Peyer's patch (tissue), 4 donors: ENCODE measurements at regions not wholly inside any gene's neighbourhood (a gene's known extent, or its start where the extent isn't known, plus 50 kb on each side); places are given as distances from the start of the nearest gene placed in this dataset.

Experiments used
- DNase-seq, 3 donors: peaks; one replicate each; pipeline ENCODE4 v3.0.0-alpha.2; 2017 to 2019
- H3K27ac ChIP-seq, 4 donors: fragments of 200-600 bp; sonication (generic); one replicate each; pipeline ENCODE4 v1.5.1; 2016 to 2019
- H3K27me3 ChIP-seq, 2 donors: fragments of 200-600 bp; sonication (generic); one replicate each; pipeline ENCODE4 v1.5.1; 2019
- H3K36me3 ChIP-seq, 3 donors: fragments of 200-600 bp; sonication (generic); one replicate each; pipeline ENCODE4 v1.5.1; 2016 to 2019
- H3K4me1 ChIP-seq, 4 donors: fragments of 200-600 bp; sonication (generic); one replicate each; pipeline ENCODE4 v1.5.1; 2016 to 2019
- H3K4me3 ChIP-seq, 4 donors: fragments of 200-600 bp; sonication (generic); 1 replicate in 3 of 4; 2 replicates in 1 of 4; pipeline ENCODE4 v1.5.1; 2016 to 2019; ENCODE audit warnings: mild to moderate bottlenecking in 1 of 4
- H3K9me3 ChIP-seq, 4 donors: fragments of 200-600 bp; sonication (generic); one replicate each; pipeline ENCODE4 v1.5.1; 2016 to 2019; ENCODE audit warnings: mild to moderate bottlenecking in 1 of 4
- POLR2A ChIP-seq, 2 donors: fragments of 450-650 bp; IDR thresholded peaks; one replicate each; pipeline ENCODE4 v1.5.1; 2017; ENCODE audit warnings: antibody characterized with exemption in 2 of 2, mild to moderate bottlenecking in 2 of 2, moderate library complexity in 2 of 2
- TF ChIP-seq, protein P1 (sequence below), 6 experiments: fragments of 450-650 bp in 4 of 6; fragments of 200-600 bp in 2 of 6; sonication (generic) in 1 of 6; IDR thresholded peaks; one replicate each; pipeline ENCODE4 v1.5.1; 2017 to 2019; ENCODE audit warnings: antibody characterized with exemption in 6 of 6, mild to moderate bottlenecking in 3 of 6, moderate library complexity in 1 of 6

DNA sequence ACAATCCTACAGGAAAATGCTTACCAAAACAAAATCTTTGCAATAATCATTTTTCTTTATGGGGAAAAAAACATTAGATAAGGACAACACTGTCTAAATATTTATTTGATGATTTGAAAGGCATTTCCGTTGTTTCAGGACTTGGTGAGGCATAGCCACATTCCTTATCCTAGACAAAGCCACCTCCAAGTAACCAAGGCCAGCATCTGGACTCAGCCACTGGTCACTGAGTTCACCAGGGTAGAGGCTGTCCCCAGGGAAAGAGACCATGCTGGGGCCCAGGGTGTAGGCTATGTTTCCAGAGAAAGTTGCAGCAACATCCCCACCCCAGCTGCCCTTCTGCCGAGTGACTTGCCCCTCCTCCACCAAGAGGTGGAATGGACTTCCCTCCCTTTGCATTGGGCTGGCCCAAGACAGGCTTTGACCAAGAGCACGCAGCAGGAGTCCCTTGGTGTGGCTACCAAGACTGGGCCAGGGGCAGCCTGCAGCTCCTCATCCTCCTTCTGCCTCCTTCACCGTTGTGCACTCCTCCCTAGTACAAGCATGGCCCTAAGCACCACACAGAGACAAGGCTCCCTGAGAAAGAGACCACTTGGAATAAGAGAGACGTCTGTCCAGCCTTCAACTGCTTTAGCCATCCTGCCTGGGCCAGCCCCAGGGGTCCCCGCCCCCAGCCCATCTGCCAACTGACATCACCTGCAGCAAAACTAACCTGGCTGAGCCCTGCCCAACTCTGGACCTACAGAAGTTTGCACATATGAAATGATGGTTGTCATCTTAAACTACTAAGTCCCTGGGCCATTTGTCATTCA lies 68.1 kb upstream of the SPIN1 start:
- no peaks in the 10 kb centered on the region for H3K27me3 ChIP-seq
- no peaks in the 10 kb centered on the region for H3K4me1 ChIP-seq
- H3K4me3 ChIP-seq, result no peak overlapping the region
- no peaks in the 10 kb centered on the region for H3K36me3 ChIP-seq
- no peak for TF ChIP-seq POLR2A (IDR thresholded peaks at IDR 0.05)
- TF ChIP-seq, protein P1, sequence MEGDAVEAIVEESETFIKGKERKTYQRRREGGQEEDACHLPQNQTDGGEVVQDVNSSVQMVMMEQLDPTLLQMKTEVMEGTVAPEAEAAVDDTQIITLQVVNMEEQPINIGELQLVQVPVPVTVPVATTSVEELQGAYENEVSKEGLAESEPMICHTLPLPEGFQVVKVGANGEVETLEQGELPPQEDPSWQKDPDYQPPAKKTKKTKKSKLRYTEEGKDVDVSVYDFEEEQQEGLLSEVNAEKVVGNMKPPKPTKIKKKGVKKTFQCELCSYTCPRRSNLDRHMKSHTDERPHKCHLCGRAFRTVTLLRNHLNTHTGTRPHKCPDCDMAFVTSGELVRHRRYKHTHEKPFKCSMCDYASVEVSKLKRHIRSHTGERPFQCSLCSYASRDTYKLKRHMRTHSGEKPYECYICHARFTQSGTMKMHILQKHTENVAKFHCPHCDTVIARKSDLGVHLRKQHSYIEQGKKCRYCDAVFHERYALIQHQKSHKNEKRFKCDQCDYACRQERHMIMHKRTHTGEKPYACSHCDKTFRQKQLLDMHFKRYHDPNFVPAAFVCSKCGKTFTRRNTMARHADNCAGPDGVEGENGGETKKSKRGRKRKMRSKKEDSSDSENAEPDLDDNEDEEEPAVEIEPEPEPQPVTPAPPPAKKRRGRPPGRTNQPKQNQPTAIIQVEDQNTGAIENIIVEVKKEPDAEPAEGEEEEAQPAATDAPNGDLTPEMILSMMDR (IDR thresholded peaks at IDR 0.05), result no peak
- no peaks in the 10 kb centered on the region for H3K9me3 ChIP-seq
- DNase-seq, result no peak
- H3K27ac ChIP-seq, result no peak overlapping the region

DNA sequence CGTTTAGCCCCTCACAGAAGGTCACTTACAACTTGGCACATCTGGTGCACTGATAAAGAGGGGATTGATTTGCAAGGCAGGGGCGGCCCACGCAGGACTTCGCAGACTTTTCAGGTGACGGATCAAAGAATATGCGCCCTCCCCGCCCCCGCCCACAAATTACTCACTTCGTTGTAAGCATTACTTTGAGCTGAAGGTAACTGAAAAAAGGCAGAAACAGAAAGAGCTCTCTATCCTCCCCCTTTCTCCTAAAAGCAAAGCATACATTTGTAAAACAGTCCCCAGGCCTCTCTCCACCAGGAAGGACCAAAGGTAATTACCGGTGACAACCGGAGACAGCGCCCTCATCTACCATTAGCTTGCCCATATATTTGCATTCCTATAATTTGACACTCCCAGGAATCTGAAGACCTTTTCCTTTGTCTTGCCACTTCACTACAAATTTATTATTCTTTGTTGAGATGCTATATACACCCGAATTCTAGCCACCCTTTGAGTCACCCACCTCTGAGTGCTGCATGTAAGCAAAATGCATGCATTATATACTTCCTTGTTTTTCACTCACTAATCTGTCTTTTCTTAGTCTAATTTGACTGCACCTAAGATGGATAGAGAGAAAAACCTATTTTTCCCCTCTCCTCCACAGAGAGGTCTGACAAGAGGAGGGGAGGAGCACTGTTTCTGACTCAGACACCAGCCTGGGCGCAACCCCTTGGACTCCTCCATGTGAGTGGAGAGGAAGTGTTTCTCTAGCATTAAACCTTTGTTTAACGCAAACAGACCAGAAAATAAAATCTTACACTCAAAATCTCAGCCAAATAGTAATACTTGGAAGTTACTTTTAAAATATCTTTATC lies 74.7 kb upstream of the SPIN1 start:
- no peaks in the 10 kb centered on the region for H3K4me1 ChIP-seq
- no peaks in the 10 kb centered on the region for H3K36me3 ChIP-seq
- no peak for DNase-seq
- H3K27me3 ChIP-seq, result no peaks in the 10 kb centered on the region
- H3K4me3 ChIP-seq, result no peak overlapping the region
- no peak overlapping the region for H3K27ac ChIP-seq
- no peaks in the 10 kb centered on the region for H3K9me3 ChIP-seq
- TF ChIP-seq POLR2A (IDR thresholded peaks at IDR 0.05), result no peak
- TF ChIP-seq, protein P1 (IDR thresholded peaks at IDR 0.05), result peak in 1 of 6 experiments; percentile 17

DNA sequence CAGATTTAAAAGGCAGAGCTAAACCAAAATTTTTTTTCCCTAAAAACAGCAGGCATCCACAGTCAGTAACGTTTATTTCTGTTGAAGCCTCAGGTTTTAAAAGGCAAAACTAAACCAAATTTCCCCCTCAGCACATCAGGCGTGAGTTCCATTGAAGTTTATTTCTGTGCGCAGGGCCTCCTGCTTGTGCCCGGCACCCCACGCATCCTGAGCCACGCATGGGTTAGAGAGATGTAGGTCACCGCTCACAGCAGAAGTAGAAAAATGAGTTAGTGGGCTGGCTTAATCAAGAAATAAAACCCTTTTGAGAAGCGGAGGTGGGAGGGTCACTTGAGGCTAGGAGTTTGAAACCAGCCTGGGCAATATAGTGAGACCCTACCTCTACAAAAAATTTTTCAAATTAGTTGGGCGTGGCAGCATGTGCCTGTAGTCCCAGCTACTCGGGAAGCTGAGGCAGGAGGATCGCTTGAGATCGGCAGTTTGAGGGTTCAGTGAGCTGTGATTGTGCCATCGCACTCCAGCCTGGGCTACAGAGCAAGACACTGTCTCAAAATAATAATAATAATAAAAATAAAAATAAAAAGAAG lies 75.6 kb upstream of the SPIN1 start:
- Histone ChIP-seq H3K4me1 (no peaks in the 10 kb centered on the region), H3K27me3 (no peaks in the 10 kb centered on the region), H3K36me3 (no peaks in the 10 kb centered on the region), H3K27ac (no peak overlapping the region), H3K4me3 (no peak overlapping the region), H3K9me3 (no peaks in the 10 kb centered on the region)
- TF ChIP-seq, protein P1 (IDR thresholded peaks at IDR 0.05), result no peak
- TF ChIP-seq POLR2A (IDR thresholded peaks at IDR 0.05), result no peak
- no peak for DNase-seq

GRCh38 chr9:88312045-88312444 lies 76.2 kb upstream of the SPIN1 start:
- Histone ChIP-seq H3K27ac (no peak overlapping the region), H3K9me3 (no peaks in the 10 kb centered on the region), H3K4me3 (no peak overlapping the region), H3K27me3 (no peaks in the 10 kb centered on the region), H3K4me1 (no peaks in the 10 kb centered on the region), H3K36me3 (no peaks in the 10 kb centered on the region)
- DNase-seq, result no peak
- TF ChIP-seq, protein P1 (IDR thresholded peaks at IDR 0.05), result no peak
- TF ChIP-seq POLR2A (IDR thresholded peaks at IDR 0.05), result no peak

DNA sequence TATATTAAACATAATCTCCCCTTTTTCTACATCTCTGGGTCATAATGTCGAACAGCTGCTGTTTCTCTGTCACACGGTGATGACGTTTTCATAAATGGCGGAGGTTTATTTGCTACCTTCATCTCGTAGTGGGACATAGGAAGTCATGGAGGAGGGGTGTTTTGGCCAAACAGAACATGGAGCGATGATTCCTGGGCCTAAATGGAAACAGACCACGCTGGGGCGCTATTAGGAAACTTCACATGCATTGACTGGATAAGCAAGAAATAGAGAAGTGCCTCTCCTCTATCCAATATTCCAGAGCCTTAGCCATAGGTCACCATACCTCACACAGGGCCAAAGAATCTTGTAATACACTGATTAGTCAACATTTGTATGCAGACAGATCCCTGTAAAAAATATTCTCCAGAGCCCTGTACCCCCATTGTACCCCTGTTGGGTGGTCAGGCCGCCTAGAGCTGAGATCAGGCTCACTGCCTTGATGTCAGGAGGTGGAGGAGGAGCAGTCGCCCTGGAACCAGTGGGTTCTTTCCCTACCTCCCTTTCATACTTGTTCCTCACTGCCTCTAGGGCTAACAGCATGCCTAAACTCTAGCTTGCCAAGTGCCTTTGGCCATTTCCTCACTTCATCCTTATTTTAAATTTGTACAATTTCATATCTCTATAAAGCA lies 77.8 kb upstream of the SPIN1 start:
- DNase-seq, result no peak
- H3K27me3 ChIP-seq, result no peaks in the 10 kb centered on the region
- no peaks in the 10 kb centered on the region for H3K9me3 ChIP-seq
- H3K36me3 ChIP-seq, result no peaks in the 10 kb centered on the region
- H3K27ac ChIP-seq, result no peak overlapping the region
- TF ChIP-seq, protein P1 (IDR thresholded peaks at IDR 0.05), result no peak
- no peak for TF ChIP-seq POLR2A (IDR thresholded peaks at IDR 0.05)
- H3K4me3 ChIP-seq, result no peak overlapping the region
- no peaks in the 10 kb centered on the region for H3K4me1 ChIP-seq
